ENCODE measurements at regions not wholly inside any gene's neighbourhood (a gene's known extent, or its start where the extent isn't known, plus 50 kb on each side); places are given as distances from the start of the nearest gene placed in this dataset.

DNA sequence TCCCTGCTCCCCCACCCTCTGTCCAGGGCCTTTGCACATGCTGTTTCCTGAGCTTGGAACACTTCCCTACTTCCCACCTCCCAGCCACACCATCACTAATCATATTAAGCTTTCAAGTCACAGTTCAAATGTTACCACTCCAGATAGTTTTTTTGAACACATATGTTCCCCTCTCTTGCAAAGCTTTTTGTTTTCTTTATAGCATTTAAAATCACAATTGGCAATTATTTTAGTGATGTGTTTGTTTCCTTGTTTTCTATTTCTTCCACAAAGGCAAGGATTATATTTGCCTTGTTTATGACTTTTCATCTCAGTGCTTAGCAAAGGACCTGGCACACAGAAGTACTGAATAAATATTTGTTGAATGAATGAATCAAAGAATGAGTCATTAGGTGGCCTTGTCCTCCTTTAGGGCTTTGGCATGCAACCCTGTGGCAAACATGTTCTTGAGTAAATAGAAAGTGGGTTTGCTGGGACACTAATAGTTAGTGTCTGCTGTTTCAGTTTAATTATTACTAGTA lies 386.8 kb downstream of the FGF10 start (continued):
- TF ChIP-seq ATF1 (CRISPR knock-in tag; IDR thresholded peaks at IDR 0.05) (no peak), DPF2 (CRISPR knock-in tag; IDR thresholded peaks at IDR 0.05; ENCODE audit: borderline replicate concordance, low read depth) (peak; percentile 91), CREM (IDR thresholded peaks at IDR 0.05) (peak; percentile 80), CREM (CRISPR knock-in tag; IDR thresholded peaks at IDR 0.05) (no peak), ZNF792 (CRISPR knock-in tag; IDR thresholded peaks at IDR 0.05) (peak; percentile 38; the same call in 1 of the 2 replicates), GATAD2A (CRISPR knock-in tag; IDR thresholded peaks at IDR 0.05) (peak; percentile 96), ZNF451 (CRISPR knock-in tag; IDR thresholded peaks at IDR 0.05) (no peak), ZNF7 (CRISPR knock-in tag; IDR thresholded peaks at IDR 0.05) (no peak), PHF8 (CRISPR knock-in tag; IDR thresholded peaks at IDR 0.05) (no peak), TBL1XR1 (IDR thresholded peaks at IDR 0.05; ENCODE audit: borderline replicate concordance, low read length, partially characterized antibody) (peak; percentile 38), U2AF1 (optimal IDR thresholded peaks at IDR 0.05; ENCODE audit: low read depth, low read length) (no peak), KDM1A (CRISPR knock-in tag; IDR thresholded peaks at IDR 0.05) (peak; percentile 80; the same call in 1 of the 2 replicates), ERF (CRISPR knock-in tag; IDR thresholded peaks at IDR 0.05) (peak; percentile 54; the same call in 1 of the 2 replicates), ZMYM3 (CRISPR knock-in tag; IDR thresholded peaks at IDR 0.05) (peak; percentile 93), ZNF331 (CRISPR knock-in tag; IDR thresholded peaks at IDR 0.05) (peak; percentile 66; the same call in 1 of the 2 replicates), RXRB (CRISPR knock-in tag; IDR thresholded peaks at IDR 0.05; ENCODE audit: borderline replicate concordance) (peak; percentile 93), HNF4A (CRISPR knock-in tag; IDR thresholded peaks at IDR 0.05) (peak; percentile 52; the same call in 1 of the 2 replicates), KDM6A (CRISPR knock-in tag; IDR thresholded peaks at IDR 0.05; ENCODE audit: low read depth) (peak; percentile 65), ASH2L (IDR thresholded peaks at IDR 0.05; ENCODE audit: insufficient read length, low read depth, low read length) (peak; percentile 86), CHD4 (IDR thresholded peaks at IDR 0.05; ENCODE audit: borderline replicate concordance, low read length) (peak; percentile 96; the same call in 1 of the 2 replicates), FOXO1 (CRISPR knock-in tag; IDR thresholded peaks at IDR 0.05) (peak; percentile 96), ZNF343 (CRISPR knock-in tag; IDR thresholded peaks at IDR 0.05) (0 out of 2 replicates have a peak, but pooled peaks have one; percentile 27)
- TF ChIP-seq, protein P1, sequence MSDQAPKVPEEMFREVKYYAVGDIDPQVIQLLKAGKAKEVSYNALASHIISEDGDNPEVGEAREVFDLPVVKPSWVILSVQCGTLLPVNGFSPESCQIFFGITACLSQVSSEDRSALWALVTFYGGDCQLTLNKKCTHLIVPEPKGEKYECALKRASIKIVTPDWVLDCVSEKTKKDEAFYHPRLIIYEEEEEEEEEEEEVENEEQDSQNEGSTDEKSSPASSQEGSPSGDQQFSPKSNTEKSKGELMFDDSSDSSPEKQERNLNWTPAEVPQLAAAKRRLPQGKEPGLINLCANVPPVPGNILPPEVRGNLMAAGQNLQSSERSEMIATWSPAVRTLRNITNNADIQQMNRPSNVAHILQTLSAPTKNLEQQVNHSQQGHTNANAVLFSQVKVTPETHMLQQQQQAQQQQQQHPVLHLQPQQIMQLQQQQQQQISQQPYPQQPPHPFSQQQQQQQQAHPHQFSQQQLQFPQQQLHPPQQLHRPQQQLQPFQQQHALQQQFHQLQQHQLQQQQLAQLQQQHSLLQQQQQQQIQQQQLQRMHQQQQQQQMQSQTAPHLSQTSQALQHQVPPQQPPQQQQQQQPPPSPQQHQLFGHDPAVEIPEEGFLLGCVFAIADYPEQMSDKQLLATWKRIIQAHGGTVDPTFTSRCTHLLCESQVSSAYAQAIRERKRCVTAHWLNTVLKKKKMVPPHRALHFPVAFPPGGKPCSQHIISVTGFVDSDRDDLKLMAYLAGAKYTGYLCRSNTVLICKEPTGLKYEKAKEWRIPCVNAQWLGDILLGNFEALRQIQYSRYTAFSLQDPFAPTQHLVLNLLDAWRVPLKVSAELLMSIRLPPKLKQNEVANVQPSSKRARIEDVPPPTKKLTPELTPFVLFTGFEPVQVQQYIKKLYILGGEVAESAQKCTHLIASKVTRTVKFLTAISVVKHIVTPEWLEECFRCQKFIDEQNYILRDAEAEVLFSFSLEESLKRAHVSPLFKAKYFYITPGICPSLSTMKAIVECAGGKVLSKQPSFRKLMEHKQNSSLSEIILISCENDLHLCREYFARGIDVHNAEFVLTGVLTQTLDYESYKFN (CRISPR knock-in tag; conservative IDR thresholded peaks at IDR 0.05): peak; percentile 95
- TF ChIP-seq, protein P2, sequence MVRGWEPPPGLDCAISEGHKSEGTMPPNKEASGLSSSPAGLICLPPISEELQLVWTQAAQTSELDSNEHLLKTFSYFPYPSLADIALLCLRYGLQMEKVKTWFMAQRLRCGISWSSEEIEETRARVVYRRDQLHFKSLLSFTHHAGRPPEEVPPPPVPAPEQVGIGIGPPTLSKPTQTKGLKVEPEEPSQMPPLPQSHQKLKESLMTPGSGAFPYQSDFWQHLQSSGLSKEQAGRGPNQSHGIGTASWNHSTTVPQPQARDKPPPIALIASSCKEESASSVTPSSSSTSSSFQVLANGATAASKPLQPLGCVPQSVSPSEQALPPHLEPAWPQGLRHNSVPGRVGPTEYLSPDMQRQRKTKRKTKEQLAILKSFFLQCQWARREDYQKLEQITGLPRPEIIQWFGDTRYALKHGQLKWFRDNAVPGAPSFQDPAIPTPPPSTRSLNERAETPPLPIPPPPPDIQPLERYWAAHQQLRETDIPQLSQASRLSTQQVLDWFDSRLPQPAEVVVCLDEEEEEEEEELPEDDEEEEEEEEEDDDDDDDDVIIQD (CRISPR knock-in tag; IDR thresholded peaks at IDR 0.05; ENCODE audit: low read depth): peak; percentile 61; the same call in 1 of the 2 replicates
- TF ChIP-seq, protein P3, sequence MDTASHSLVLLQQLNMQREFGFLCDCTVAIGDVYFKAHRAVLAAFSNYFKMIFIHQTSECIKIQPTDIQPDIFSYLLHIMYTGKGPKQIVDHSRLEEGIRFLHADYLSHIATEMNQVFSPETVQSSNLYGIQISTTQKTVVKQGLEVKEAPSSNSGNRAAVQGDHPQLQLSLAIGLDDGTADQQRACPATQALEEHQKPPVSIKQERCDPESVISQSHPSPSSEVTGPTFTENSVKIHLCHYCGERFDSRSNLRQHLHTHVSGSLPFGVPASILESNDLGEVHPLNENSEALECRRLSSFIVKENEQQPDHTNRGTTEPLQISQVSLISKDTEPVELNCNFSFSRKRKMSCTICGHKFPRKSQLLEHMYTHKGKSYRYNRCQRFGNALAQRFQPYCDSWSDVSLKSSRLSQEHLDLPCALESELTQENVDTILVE (CRISPR knock-in tag; IDR thresholded peaks at IDR 0.05): 0 out of 2 replicates have a peak, but pooled peaks have one; percentile 3
- TF ChIP-seq, protein P4, sequence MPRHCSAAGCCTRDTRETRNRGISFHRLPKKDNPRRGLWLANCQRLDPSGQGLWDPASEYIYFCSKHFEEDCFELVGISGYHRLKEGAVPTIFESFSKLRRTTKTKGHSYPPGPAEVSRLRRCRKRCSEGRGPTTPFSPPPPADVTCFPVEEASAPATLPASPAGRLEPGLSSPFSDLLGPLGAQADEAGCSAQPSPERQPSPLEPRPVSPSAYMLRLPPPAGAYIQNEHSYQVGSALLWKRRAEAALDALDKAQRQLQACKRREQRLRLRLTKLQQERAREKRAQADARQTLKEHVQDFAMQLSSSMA (CRISPR knock-in tag; IDR thresholded peaks at IDR 0.05): no peak

Measured in HepG2 (cell line).